GM12892 (cell line): ENCODE measurements at regions not wholly inside any gene's neighbourhood (a gene's known extent, or its start where the extent isn't known, plus 50 kb on each side); places are given as distances from the start of the nearest gene placed in this dataset.
"Not testable (repeated sequence)": the region's sequence is repeated elsewhere in the genome, so short reads cannot be mapped to it uniquely, and the experiment has no call there.

Source experiments
- DNase-seq: peaks from one replicate; pipeline ENCODE4 v3.0.0; 2011; ENCODE audit not compliant: insufficient read length
- FAIRE-seq: peaks from 2 replicates; lab custom pipeline; 2011; peaks lifted over from hg19 to GRCh38; lab: Jason Lieb, UNC
- POLR2A ChIP-seq: IDR thresholded peaks from 2 replicates; pipeline ENCODE4 v1.6.1; 2011; ENCODE audit warnings: low read depth, low read length, control low read depth
- POLR2AphosphoS5 ChIP-seq: IDR thresholded peaks from 2 replicates; pipeline ENCODE4 v1.6.1; 2011; ENCODE audit warnings: low read depth, low read length, control low read depth
- TAF1 ChIP-seq: IDR thresholded peaks from 2 replicates; pipeline ENCODE4 v1.6.1; 2011; ENCODE audit warnings: low read depth, mild to moderate bottlenecking, control low read depth, low read length, borderline replicate concordance

- DNase-seq (no peak), FAIRE-seq (no peak)
- TF ChIP-seq POLR2A (no peak), TAF1 (no peak), POLR2AphosphoS5 (no peak)
These were observed 261.9 kb upstream of the ETAA1 start for GRCh38 chr2:67135208-67135607.

- no peak for FAIRE-seq
- no peak for DNase-seq
- no peak for TF ChIP-seq TAF1
- TF ChIP-seq POLR2A = no peak
- TF ChIP-seq POLR2AphosphoS5 = no peak
These were observed 259.4 kb upstream of the ETAA1 start for GRCh38 chr2:67137699-67138098.

GRCh38 chr2:67142071-67142470 is 255.1 kb upstream of the ETAA1 start:
- no peak for FAIRE-seq
- no peak for DNase-seq
- TF ChIP-seq POLR2A (no peak), POLR2AphosphoS5 (no peak), TAF1 (no peak)

GRCh38 chr2:67142741-67143140 is 254.4 kb upstream of the ETAA1 start:
- DNase-seq (no peak), FAIRE-seq (no peak)
- TF ChIP-seq POLR2A (no peak), TAF1 (no peak), POLR2AphosphoS5 (no peak)

- no peak for FAIRE-seq
- no peak for TF ChIP-seq TAF1
- TF ChIP-seq POLR2A = no peak
- TF ChIP-seq POLR2AphosphoS5 = no peak
- no peak for DNase-seq
These were observed 251.3 kb upstream of the ETAA1 start for GRCh38 chr2:67145851-67146250.

- TF ChIP-seq TAF1 (no peak), POLR2AphosphoS5 (no peak), POLR2A (no peak)
- DNase-seq = no peak
- no peak for FAIRE-seq
These were observed 240.3 kb upstream of the ETAA1 start for GRCh38 chr2:67156796-67157195.

GRCh38 chr2:67158718-67159117 is 238.4 kb upstream of the ETAA1 start:
- FAIRE-seq = no peak
- TF ChIP-seq POLR2A = no peak
- TF ChIP-seq POLR2AphosphoS5 = no peak
- TF ChIP-seq TAF1 = no peak
- no peak for DNase-seq

- DNase-seq = no peak
- FAIRE-seq = no peak
- TF ChIP-seq TAF1 = no peak
- no peak for TF ChIP-seq POLR2A
- no peak for TF ChIP-seq POLR2AphosphoS5
These were observed 237.2 kb upstream of the ETAA1 start for GRCh38 chr2:67159929-67160328.

GRCh38 chr2:67164771-67165522 is 232.2 kb upstream of the ETAA1 start:
- TF ChIP-seq TAF1 = no peak
- TF ChIP-seq POLR2AphosphoS5 = no peak
- TF ChIP-seq POLR2A = no peak
- DNase-seq (no peak), FAIRE-seq (no peak)

- no peak for DNase-seq
- TF ChIP-seq TAF1 (no peak), POLR2A (no peak), POLR2AphosphoS5 (no peak)
- FAIRE-seq = no peak
These were observed 231.6 kb upstream of the ETAA1 start for GRCh38 chr2:67165523-67165990.

- not testable (repeated sequence) for FAIRE-seq
These were observed 230.6 kb upstream of the ETAA1 start for GRCh38 chr2:67166511-67166910.

GRCh38 chr2:67169417-67170140 is 227.6 kb upstream of the ETAA1 start:
- TF ChIP-seq TAF1 (no peak), POLR2A (no peak), POLR2AphosphoS5 (no peak)
- no peak for FAIRE-seq
- DNase-seq = no peak

More at GRCh38 chr2:67166511-67166910, 230.6 kb upstream of the ETAA1 start:
- DNase-seq = not testable (repeated sequence)
